Pulmonary artery endothelial cell (primary cell): ENCODE measurements at regions not wholly inside any gene's neighbourhood (a gene's known extent, or its start where the extent isn't known, plus 50 kb on each side); places are given as distances from the start of the nearest gene placed in this dataset.
"Not testable (repeated sequence)": the region's sequence is repeated elsewhere in the genome, so short reads cannot be mapped to it uniquely, and the experiment has no call there.

ENCODE experiments used
- DNase-seq: peaks from one replicate; pipeline ENCODE4 v3.0.0-alpha.2; 2011; ENCODE audit warnings: low read depth, low spot score

GRCh38 chr5:56763711-56764466 is 51.5 kb upstream of the MAP3K1 start:
- no peak for DNase-seq

GRCh38 chr5:56763182-56763581 is 52.2 kb upstream of the MAP3K1 start:
- DNase-seq, result no peak

DNA sequence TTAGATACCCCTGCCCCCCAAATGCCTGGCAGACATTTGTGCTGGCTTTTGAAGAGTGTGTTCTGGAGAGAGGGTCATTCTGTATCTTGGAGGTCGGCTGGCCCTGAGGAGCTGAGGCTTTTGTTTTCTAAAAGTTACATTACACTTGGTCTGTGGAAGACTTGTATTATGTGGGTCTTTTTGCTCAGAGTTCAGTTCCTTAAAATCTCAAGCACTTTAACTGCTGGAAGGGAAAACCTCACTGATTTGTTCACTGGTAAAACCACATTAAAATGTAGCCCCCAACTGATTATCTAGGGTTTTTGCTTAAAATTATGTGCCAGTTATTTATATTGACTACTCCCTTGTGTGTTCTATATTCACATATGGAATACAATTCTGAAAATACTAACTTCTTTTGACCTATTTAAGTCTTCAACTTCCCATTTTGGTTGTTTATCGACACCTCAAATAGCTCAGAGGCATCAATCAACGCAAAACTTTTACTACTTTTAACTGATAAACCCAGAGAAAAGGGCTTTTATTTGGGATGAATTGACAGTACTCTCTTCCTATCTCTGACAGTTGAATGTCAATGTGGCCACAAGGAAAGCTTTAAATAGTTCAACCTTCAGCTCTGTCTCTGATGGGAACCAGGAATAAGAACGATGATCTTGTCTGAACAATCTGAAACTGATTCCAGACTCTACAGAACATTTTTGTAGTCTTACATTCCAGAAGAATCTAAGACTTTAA is 54.0 kb upstream of the MAP3K1 start:
- no peak for DNase-seq

DNA sequence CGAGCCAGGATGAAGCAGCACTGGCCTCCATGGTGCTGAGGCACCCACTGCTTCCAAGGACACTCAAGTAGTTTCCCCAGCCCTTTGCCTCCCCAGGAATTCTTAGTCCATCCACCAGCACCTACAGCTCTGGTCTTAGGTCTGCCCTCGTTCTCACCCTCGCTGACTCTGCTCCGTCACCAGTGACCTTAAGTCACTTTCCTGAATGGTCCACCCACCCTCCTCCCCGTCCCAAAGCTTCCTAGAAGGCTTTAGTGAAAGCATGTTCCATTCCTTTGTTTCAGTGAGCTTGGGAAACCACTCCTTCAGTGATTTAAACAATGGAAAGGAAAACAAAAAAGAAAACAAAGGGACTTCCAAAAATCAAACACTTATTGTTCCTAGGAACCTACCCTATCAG is 54.6 kb upstream of the MAP3K1 start:
- DNase-seq, result no peak

- DNase-seq, result no peak
Observed at GRCh38 chr5:56759521-56760216, 55.7 kb upstream of the MAP3K1 start.

DNA sequence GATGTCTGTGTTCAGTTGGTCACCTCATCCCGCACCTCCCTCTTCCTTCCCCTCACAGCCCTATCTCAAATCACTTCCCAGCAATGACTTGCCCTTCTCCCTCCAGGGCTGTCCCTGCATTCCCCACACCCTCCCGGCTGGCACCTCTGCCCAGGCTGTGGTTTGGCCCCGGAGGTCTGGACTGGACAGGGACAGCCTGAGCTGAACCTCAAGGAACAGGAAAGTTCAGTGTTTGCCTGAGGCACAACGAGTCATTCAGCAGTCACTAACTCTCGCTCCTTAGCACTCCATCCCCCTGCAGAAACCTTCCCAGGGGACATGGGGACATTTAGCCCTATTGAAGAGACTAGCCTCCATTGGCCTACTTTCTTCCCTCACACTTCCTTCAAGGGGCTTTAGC is 58.3 kb upstream of the MAP3K1 start:
- no peak for DNase-seq

DNA sequence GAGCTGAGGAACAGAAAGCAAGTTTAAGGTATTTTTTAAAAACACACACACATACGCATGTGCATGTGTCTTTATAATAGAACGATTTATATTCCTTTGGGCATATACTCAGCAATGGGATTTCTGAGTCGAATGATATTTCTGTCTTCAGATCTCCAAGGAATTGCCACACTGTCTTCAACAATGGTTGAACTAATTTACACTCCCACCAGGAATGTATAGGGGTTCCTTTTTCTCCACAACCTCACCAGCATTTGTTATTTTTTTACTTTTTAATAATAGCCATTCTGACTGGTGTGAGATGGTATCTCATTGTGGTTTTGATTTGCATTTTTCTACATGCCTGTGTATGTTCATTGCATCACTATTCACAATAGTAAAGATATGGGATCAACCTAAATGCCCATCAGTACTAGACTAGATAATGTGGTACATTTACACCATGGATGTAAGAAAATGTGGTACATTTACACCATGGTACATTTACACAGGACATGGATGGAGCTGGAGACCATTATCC is 60.3 kb upstream of the MAP3K1 start:
- DNase-seq, result no peak

DNA sequence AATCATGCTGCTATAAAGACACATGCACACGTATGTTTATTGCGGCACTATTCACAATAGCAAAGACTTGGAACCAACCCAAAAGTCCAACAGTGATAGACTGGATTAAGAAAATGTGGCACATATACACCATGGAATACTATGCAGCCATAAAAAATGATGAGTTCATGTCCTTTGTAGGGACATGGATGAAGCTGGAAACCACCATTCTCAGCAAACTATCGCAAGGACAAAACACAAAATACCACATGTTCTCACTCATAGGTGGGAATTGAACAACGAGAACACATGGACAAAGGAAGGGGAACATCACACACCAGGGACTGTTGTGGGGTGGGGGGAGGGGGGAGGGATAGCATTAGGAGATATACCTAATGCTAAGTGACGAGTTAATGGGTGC is 61.8 kb upstream of the MAP3K1 start:
- not testable (repeated sequence) for DNase-seq

- no peak for DNase-seq
Observed at GRCh38 chr5:56751572-56752313, 63.6 kb upstream of the MAP3K1 start.

DNA sequence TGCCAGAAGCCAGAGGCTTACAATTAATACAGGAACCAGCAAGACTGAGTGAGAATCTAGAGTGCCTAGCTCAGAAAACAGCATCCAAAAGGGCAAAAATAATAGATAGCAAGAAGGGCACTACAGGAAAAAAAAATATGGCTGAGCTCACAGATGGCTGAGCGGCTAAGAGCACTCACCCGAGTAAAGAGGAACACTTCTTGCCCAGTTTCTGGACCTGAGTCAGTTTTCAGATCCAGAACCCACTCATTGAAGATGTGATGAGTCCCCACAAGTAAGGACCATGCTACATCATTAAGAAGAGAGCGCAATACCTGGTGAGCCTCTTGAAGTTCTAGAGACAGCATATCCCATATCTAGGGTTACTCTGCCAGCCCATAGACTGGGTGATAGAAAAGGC is 65.5 kb upstream of the MAP3K1 start:
- DNase-seq, result no peak

GRCh38 chr5:56746553-56747339 is 68.6 kb upstream of the MAP3K1 start:
- no peak for DNase-seq

GRCh38 chr5:56745864-56746263 is 69.5 kb upstream of the MAP3K1 start:
- no peak for DNase-seq

DNA sequence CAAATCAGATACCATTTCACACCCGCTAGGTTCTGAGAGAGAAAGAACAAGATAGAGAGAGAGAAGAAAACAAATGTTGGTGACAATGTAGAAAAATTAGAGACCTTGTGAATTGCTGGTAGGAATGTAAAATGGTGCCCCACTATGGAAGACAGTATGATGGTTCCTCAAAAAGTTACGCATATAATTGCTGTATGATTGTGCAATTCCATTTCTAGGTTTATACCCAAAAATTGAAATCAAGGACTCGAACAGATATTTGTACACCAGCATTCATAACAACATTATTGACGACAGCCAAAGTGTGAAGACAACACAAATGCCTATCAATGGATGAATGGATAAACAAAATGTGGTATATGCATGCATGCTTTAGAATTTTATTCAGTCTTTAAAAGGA is 74.5 kb upstream of the MAP3K1 start:
- DNase-seq, result no peak

GRCh38 chr5:56739990-56740389 is 75.4 kb upstream of the MAP3K1 start:
- no peak for DNase-seq

DNA sequence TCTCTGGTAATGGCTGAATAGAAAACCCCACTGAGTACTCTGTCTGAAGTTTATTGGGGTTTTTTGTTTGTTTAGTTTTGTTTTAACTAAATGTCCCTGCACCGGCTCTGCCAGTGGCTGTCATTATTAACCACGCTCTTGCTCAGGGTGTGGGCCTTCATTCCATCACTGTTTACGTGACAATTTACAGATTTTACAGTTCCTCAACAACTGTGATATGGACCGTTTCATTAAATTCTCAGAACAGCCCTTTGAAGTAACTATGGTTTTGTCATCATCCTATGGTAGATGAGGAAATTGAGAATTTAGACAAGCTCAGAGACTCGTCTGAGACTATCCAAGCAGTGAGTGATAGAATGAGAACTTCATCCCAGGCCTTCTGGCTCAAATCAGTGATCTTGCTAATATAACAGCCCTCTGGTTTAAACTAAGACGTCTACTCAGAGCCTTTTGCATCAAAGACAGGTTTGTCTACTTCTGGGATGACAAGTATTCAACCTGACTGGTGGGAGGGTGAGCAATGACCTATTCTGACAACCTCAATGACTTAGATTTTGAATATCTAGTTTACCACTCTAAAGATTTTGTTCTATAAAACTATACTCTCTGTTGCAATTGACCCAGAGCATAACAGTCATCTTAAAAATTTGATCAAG is 77.3 kb upstream of the MAP3K1 start:
- DNase-seq, result no peak

DNA sequence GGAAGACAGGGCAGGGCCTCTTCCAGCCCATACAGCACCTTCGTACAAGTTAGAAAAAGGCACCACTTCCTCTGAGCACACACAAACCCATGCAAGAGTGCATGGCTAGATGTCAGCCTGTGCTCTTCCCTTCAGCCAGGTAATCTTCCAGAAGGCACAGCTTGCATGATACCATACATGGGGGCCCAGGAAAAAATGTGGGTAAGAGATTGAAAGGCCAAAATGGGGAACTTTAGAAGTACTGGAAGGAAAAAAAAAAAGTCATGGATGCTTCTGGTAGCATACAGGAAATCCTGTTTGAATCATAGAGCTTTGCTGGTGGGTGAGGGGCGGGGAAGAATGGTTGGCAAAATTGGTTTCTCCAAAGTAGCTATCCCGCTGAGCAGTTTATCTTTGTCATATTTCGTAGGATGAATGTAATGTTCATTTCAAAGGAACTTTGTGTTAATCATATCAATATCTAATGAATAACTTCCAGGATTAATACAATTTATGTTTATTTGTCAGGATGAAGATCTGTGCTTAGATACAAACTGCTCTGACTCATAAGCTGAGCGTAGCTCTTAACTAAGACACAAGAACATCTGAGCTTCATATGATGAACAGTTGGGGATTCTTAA is 78.2 kb upstream of the MAP3K1 start:
- DNase-seq, result no peak

- no peak for DNase-seq
Observed at GRCh38 chr5:56735849-56736641, 79.3 kb upstream of the MAP3K1 start.

- DNase-seq, result no peak
Observed at GRCh38 chr5:56734091-56734694, 81.2 kb upstream of the MAP3K1 start.

GRCh38 chr5:56733580-56733979 is 81.8 kb upstream of the MAP3K1 start:
- DNase-seq, result no peak
